Upper lobe of left lung (tissue), 4 donors: ENCODE measurements at regions not wholly inside any gene's neighbourhood (a gene's known extent, or its start where the extent isn't known, plus 50 kb on each side); places are given as distances from the start of the nearest gene placed in this dataset.

Source experiments
- EP300 ChIP-seq, 4 donors: sonication (generic); formaldehyde crosslinking; IDR thresholded peaks; one replicate each; pipeline ENCODE4 v1.5.1; 2017; ENCODE audit warnings: antibody characterized with exemption in 4 of 4, control low read depth in 2 of 4
- POLR2A ChIP-seq, 4 donors: fragments of 450-650 bp; IDR thresholded peaks; one replicate each; pipeline ENCODE4 v1.5.1; 2016 to 2017; ENCODE audit warnings: antibody characterized with exemption in 4 of 4, mild to moderate bottlenecking in 2 of 4
- POLR2AphosphoS5 ChIP-seq, 2 donors: sonication (generic); formaldehyde crosslinking; IDR thresholded peaks; one replicate each; pipeline ENCODE4 v1.5.1; 2017; ENCODE audit warnings: antibody characterized with exemption in 2 of 2

GRCh38 chr1:13970631-13971247 is 270.8 kb downstream of the PRDM2 start:
- TF ChIP-seq POLR2AphosphoS5 (IDR thresholded peaks at IDR 0.05) (no peak), EP300 (IDR thresholded peaks at IDR 0.05) (no peak), POLR2A (IDR thresholded peaks at IDR 0.05) (no peak)
